ENCODE measurements at regions not wholly inside any gene's neighbourhood (a gene's known extent, or its start where the extent isn't known, plus 50 kb on each side); places are given as distances from the start of the nearest gene placed in this dataset.

DNA sequence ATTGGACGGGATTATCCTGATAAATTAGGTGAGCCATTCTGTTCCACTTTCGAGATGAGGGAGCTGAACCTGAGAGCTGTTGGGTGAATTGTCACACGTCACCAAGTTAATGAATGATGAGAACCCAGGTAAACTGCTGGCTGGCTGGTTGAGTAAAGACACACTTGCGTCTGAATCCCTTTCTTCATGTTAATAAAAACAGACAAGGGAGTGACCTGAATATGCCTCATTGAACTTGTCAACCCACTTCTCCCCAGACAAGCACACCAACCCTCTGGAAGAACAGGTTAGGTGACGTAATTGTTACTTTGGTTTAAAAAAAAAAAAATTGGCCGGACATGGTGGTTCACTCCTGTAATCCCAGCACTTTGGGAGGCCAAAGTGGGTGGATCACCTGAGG is 400.9 kb upstream of the CDH5 start:
- Histone ChIP-seq H4K5ac (ENCODE audit: insufficient read length, low read depth, low read length) (no peak overlapping the region), H2AFZ (ENCODE audit: low read length) (no peak overlapping the region), H3K79me1 (ENCODE audit: low read depth, low read length) (no peaks in the 10 kb centered on the region), H2BK120ac (replicated peaks; ENCODE audit: low read depth, low read length) (no peak overlapping the region), H3K4me1 (replicated peaks in 1 of 4; ENCODE audit: control insufficient read depth in 3 of 4, insufficient read depth in 4 of 4, low read length in 3 of 4) (no peaks in the 10 kb centered on the region; a peak in 1 of 7 replicates), H4K20me1 (replicated peaks in 1 of 2; ENCODE audit: control insufficient read depth in 1 of 2, insufficient read depth in 2 of 2, low read length in 2 of 2) (no peaks in the 10 kb centered on the region), H3K36me3 (ENCODE audit: control insufficient read depth in 2 of 4, insufficient read depth in 4 of 4, low read length in 3 of 4) (no peaks in the 10 kb centered on the region), H3K9me3 (ENCODE audit: insufficient read depth in 2 of 2, low read depth in 1 of 2, low read length in 1 of 2) (no peaks in the 10 kb centered on the region), H3K79me2 (ENCODE audit: control insufficient read depth in 1 of 2, insufficient read depth in 2 of 2, low read length in 2 of 2) (no peaks in the 10 kb centered on the region), H2BK5ac (ENCODE audit: low read depth, low read length) (no peak overlapping the region), H3K4me3 (ENCODE audit: extremely low read depth in 1 of 4, insufficient read depth in 2 of 4, low read depth in 3 of 4, low read length in 4 of 4) (no peak overlapping the region), H3K56ac (replicated peaks; ENCODE audit: insufficient read length, low read depth, low read length) (no peak overlapping the region), H4K8ac (ENCODE audit: extremely low read depth, insufficient read depth, low read length) (no peak overlapping the region), H3K18ac (ENCODE audit: extremely low read depth, low read length) (no peak overlapping the region), H3K23me2 (ENCODE audit: low read depth, low read length) (no peaks in the 10 kb centered on the region), H3K14ac (ENCODE audit: insufficient read length) (no peak overlapping the region), H3K23ac (ENCODE audit: insufficient read length) (no peak overlapping the region), H3K27me3 (replicated peaks in 1 of 4; ENCODE audit: control insufficient read depth in 3 of 4, extremely low read depth in 1 of 4, insufficient read depth in 3 of 4, low read length in 3 of 4) (no peaks in the 10 kb centered on the region), H3K4ac (replicated peaks; ENCODE audit: insufficient read length, low read depth, low read length) (no peak overlapping the region), H3K4me2 (ENCODE audit: insufficient read depth in 1 of 2, low read depth in 2 of 2, low read length in 2 of 2) (no peak overlapping the region), H2BK15ac (ENCODE audit: low read length) (no peak overlapping the region), H4K91ac (replicated peaks; ENCODE audit: insufficient read length, low read length) (no peak overlapping the region), H2BK20ac (ENCODE audit: low read length) (no peak overlapping the region), H2BK12ac (ENCODE audit: low read depth, low read length) (no peak overlapping the region), H3K9ac (replicated peaks in 1 of 4; ENCODE audit: extremely low read depth in 1 of 4, low read depth in 3 of 4, low read length in 3 of 4) (no peak overlapping the region), H3K27ac (ENCODE audit: low read depth, low read length) (no peak overlapping the region), H2AK5ac (ENCODE audit: low read depth, low read length) (no peak overlapping the region)
- no peak for FAIRE-seq
- TF ChIP-seq ZNF274 (IDR thresholded peaks at IDR 0.05; ENCODE audit: borderline replicate concordance, extremely low read depth, low read length) = no peak
- no peak for DNase-seq (ENCODE audit: low read depth in 1 of 2, low spot score in 2 of 2)
- WGBS, 2 experiments (ENCODE audit: extremely low coverage in 1 of 2, insufficient coverage in 1 of 2, insufficient read length in 1 of 2, insufficient replicate concordance in 2 of 2, low coverage in 1 of 2, low lambda C conversion rate in 2 of 2, missing lambda C conversion rate in 1 of 2) = 81% methylated on average over 6 of the region's 6 CpGs; no CpG with 5 or more reads in 1 of the 2 experiments
- ChIA-PET CTCF (ENCODE audit: partially characterized antibody) (interaction anchor here (0.6 to 1.5 kb wide), 7 partner anchors 10 to 378 kb away, joined by 3 to 4 read pairs (median 3); no protein-coding TSS in a partner anchor), POLR2A (ENCODE audit: partially characterized antibody) (no interaction called here)

Measured in H1 (cell line).